HFFc6 (cell line): ENCODE measurements at regions not wholly inside any gene's neighbourhood (a gene's known extent, or its start where the extent isn't known, plus 50 kb on each side); places are given as distances from the start of the nearest gene placed in this dataset.

Experiments
- DNase-seq: peaks from one replicate; pipeline ENCODE4 v3.0.0-alpha.2; 2018
- H3K27ac Mint-ChIP-seq: 2 replicates; pipeline ENCODE4 v1.8.0; 2020; ENCODE audit warnings: mild to moderate bottlenecking, mixed read lengths
- H3K27me3 Mint-ChIP-seq: 2 replicates; pipeline ENCODE4 v1.8.0; 2021; ENCODE audit warnings: mild to moderate bottlenecking, moderate library complexity, mixed read lengths; ENCODE audit not compliant: insufficient read depth
- H3K36me3 Mint-ChIP-seq: 2 replicates; pipeline ENCODE4 v1.8.0; 2021; ENCODE audit warnings: low read depth, mixed read lengths
- H3K4me1 Mint-ChIP-seq: 2 replicates; pipeline ENCODE4 v1.8.0; 2020; ENCODE audit warnings: low read depth, mixed read lengths
- H3K4me3 Mint-ChIP-seq: 2 replicates; pipeline ENCODE4 v1.8.0; 2020; ENCODE audit warnings: mild to moderate bottlenecking, moderate library complexity, mixed read lengths
- H3K9me3 Mint-ChIP-seq: 2 replicates; pipeline ENCODE4 v1.8.0; 2020; ENCODE audit warnings: mild to moderate bottlenecking, mixed read lengths
- CTCF ChIP-seq: fragments of 200-600 bp; sonication (generic); IDR thresholded peaks from 2 replicates; pipeline ENCODE4 v1.5.0; 2021; ENCODE audit warnings: antibody characterized with exemption, mild to moderate bottlenecking

DNA sequence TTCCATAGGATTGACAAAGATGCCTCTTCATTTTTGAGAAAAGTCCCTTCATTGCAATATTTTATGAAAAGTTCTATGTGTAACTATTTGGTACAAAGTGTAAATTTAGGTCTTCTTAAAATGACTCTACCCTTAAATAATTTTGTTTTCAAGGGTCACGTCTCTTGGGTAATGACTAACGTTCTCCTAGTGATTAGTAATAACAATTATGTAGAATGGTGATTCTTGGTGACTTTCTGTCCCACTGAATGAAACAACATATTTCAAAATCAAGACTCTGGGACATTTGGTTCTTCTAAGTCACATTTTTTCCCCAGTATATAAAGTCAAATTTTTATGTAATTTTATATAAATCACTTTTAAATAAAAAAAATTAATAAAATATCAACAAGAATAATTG lies 277.5 kb upstream of the ADAMTS5 start:
- DNase-seq: no peak
- H3K4me3 Mint-ChIP-seq: no peak overlapping the region
- no peaks in the 10 kb centered on the region for H3K9me3 Mint-ChIP-seq
- H3K4me1 Mint-ChIP-seq: peaks cover 36% of the 10 kb centered on the region
- no peaks in the 10 kb centered on the region for H3K36me3 Mint-ChIP-seq
- H3K27me3 Mint-ChIP-seq: no peaks in the 10 kb centered on the region; the same call in 1 of the 2 replicates
- no peak overlapping the region for H3K27ac Mint-ChIP-seq
- no peak for TF ChIP-seq CTCF

- Mint-ChIP-seq H3K4me3 (no peak overlapping the region), H3K9me3 (no peaks in the 10 kb centered on the region), H3K27me3 (no peaks in the 10 kb centered on the region; the same call in 1 of the 2 replicates), H3K36me3 (no peaks in the 10 kb centered on the region), H3K27ac (no peak overlapping the region), H3K4me1 (peaks cover 21% of the 10 kb centered on the region)
- TF ChIP-seq CTCF: no peak
- no peak for DNase-seq
Measured at GRCh38 chr21:27240839-27241238, 274.0 kb upstream of the ADAMTS5 start.

DNA sequence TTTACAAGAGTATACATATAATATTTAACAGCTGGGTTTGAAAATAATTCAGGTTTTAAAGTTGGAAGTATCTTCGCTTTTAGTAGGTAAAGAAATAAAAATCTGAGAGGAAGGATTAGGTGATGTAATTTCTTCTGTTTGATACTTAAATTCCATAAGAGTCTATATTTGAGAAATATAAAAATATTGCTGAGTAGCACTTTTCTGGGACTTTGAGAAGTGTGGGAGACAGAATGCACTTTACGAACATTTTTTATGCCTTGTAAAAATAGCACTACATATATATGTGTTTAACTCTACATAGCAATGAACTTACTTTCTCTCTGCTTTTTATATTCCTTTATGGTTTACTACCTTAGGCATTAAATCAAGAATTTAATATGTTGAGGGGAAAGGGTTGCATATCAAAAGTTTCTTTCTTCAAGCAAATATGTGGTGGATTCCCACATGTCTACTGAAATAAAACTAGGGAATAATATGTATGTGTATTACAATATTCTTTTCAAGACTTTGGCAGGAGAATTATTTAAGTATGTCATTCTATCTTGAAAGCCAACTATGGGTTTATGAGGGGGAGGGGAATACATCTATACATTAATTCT lies 266.7 kb upstream of the ADAMTS5 start:
- Mint-ChIP-seq H3K36me3 (no peaks in the 10 kb centered on the region), H3K4me3 (no peak overlapping the region), H3K27me3 (no peaks in the 10 kb centered on the region), H3K9me3 (no peaks in the 10 kb centered on the region), H3K27ac (no peak overlapping the region), H3K4me1 (no peaks in the 10 kb centered on the region)
- no peak for DNase-seq
- no peak for TF ChIP-seq CTCF

DNA sequence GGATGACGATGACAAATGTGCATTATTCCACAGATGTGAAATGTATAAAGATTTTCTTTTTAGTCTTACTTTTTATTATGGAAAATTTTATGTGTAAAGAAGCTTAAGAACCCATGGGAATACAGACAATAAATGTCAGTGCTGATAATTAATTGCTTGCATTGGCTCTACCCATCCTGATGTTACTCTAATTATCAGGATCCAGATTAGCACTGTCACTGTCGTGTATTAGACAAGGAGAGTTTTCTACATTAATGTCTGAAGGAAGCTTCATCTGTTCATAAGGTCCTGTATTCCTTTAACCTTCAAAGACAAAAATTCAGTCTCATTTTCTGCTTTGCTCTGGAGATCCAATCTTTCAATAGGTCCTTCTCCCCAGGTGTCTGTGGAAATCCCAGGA lies 259.1 kb upstream of the ADAMTS5 start:
- DNase-seq: no peak
- H3K27ac Mint-ChIP-seq: no peak overlapping the region
- no peaks in the 10 kb centered on the region for H3K36me3 Mint-ChIP-seq
- no peaks in the 10 kb centered on the region for H3K9me3 Mint-ChIP-seq
- no peaks in the 10 kb centered on the region for H3K27me3 Mint-ChIP-seq
- H3K4me1 Mint-ChIP-seq: peaks cover 31% of the 10 kb centered on the region
- TF ChIP-seq CTCF: no peak
- no peak overlapping the region for H3K4me3 Mint-ChIP-seq

- Mint-ChIP-seq H3K4me1 (peaks cover 38% of the 10 kb centered on the region), H3K27me3 (no peaks in the 10 kb centered on the region), H3K27ac (peak overlapping the region; percentile 55), H3K9me3 (no peaks in the 10 kb centered on the region), H3K4me3 (no peak overlapping the region), H3K36me3 (no peaks in the 10 kb centered on the region)
- DNase-seq: peak; percentile 18
- TF ChIP-seq CTCF: no peak
Measured at GRCh38 chr21:27225151-27225550, 258.3 kb upstream of the ADAMTS5 start.

DNA sequence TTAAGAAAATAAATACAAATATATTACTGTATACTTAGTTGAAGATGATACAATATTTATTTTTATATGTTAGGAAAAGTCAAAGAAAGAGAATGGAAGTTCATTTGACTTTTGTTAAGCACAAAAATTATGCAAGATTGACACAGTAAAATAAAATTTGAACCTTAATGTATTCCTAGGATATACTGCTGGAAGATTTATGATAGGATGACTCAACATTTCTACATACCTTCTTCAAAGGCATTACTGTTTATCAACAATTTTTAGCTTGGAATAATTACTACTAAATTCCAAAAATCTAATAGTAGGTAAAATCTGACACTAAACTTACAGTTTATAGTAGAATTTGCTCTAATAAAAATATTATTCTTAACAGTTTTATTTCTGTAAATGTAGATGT lies 257.3 kb upstream of the ADAMTS5 start:
- no peak for DNase-seq
- Mint-ChIP-seq H3K27me3 (no peaks in the 10 kb centered on the region), H3K4me1 (peaks cover 43% of the 10 kb centered on the region), H3K27ac (no peak overlapping the region), H3K9me3 (no peaks in the 10 kb centered on the region), H3K36me3 (no peaks in the 10 kb centered on the region), H3K4me3 (no peak overlapping the region)
- no peak for TF ChIP-seq CTCF
